ENCODE measurements at regions not wholly inside any gene's neighbourhood (a gene's known extent, or its start where the extent isn't known, plus 50 kb on each side); places are given as distances from the start of the nearest gene placed in this dataset.
"Not testable (repeated sequence)": the region's sequence is repeated elsewhere in the genome, so short reads cannot be mapped to it uniquely, and the experiment has no call there.

- Histone ChIP-seq H3K36me3 (no peaks in the 10 kb centered on the region), H3K27ac (no peak overlapping the region), H3K27me3 (no peaks in the 10 kb centered on the region), H3K9me3 (peaks cover 0 to 29% (median 0%) of the 10 kb centered on the region in 3 donors), H3K4me1 (no peaks in the 10 kb centered on the region), H3K4me3 (no peak overlapping the region)
- WGBS, 2 donors (ENCODE audit: low coverage in 1 of 2), result 76 to 80% methylated on average over 1 to 2 of the region's 2 CpGs
- TF ChIP-seq CTCF (IDR thresholded peaks at IDR 0.05), result no peak
- no peak for TF ChIP-seq POLR2A (IDR thresholded peaks at IDR 0.05)
- no peak for TF ChIP-seq POLR2AphosphoS5 (IDR thresholded peaks at IDR 0.05)
- no peak for TF ChIP-seq EP300 (IDR thresholded peaks at IDR 0.05)
- no peak for ATAC-seq
Measured at GRCh38 chr2:116979916-116980764, 834.4 kb upstream of the DDX18 start.

GRCh38 chr2:116987447-116987846 lies 827.0 kb upstream of the DDX18 start:
- Histone ChIP-seq H3K9me3 (peaks cover 0 to 14% (median 0%) of the 10 kb centered on the region in 3 donors), H3K27ac (no peak overlapping the region), H3K4me1 (no peaks in the 10 kb centered on the region), H3K4me3 (no peak overlapping the region), H3K36me3 (no peaks in the 10 kb centered on the region), H3K27me3 (no peaks in the 10 kb centered on the region)
- WGBS, 2 donors (ENCODE audit: low coverage in 1 of 2), result 80% methylated on average over 1 to 4 of the region's 4 CpGs
- ATAC-seq, result no peak
- TF ChIP-seq POLR2A (IDR thresholded peaks at IDR 0.05) (no peak), POLR2AphosphoS5 (IDR thresholded peaks at IDR 0.05) (no peak), EP300 (IDR thresholded peaks at IDR 0.05) (no peak), CTCF (IDR thresholded peaks at IDR 0.05) (no peak)

DNA sequence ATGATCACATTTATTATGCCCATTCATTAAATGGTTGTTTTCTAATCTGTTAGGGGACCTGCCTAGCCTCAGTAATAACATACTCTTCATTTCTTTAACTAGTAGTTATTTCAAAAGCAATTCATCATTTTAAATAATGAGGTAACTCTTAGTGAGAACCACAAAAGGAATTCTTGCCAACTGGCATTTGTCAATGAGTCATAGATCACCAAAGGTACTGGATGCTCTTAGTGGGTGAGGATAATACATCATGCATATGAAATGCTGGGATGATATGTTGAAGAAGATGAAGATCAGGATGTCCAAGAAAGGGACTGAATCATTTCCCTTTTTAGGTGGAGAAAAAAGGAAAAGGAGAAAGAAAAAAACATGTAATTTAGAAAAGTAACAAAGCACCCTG lies 826.2 kb upstream of the DDX18 start:
- Histone ChIP-seq H3K4me1 (no peaks in the 10 kb centered on the region), H3K9me3 (peaks cover 0 to 8% (median 0%) of the 10 kb centered on the region in 3 donors), H3K27me3 (no peaks in the 10 kb centered on the region), H3K4me3 (no peak overlapping the region), H3K36me3 (no peaks in the 10 kb centered on the region), H3K27ac (no peak overlapping the region)
- ATAC-seq, result no peak
- no peak for TF ChIP-seq POLR2A (IDR thresholded peaks at IDR 0.05)

GRCh38 chr2:117019357-117019756 lies 795.1 kb upstream of the DDX18 start:
- no peaks in the 10 kb centered on the region for H3K9me3 ChIP-seq
- no peak overlapping the region for H3K4me3 ChIP-seq
- H3K36me3 ChIP-seq, result no peaks in the 10 kb centered on the region
- no peaks in the 10 kb centered on the region for H3K4me1 ChIP-seq
- no peak overlapping the region for H3K27ac ChIP-seq
- WGBS, 2 donors (ENCODE audit: low coverage in 1 of 2), result 55 to 75% methylated on average over 1 of the region's 1 CpG
- no peak for ATAC-seq
- no peaks in the 10 kb centered on the region for H3K27me3 ChIP-seq
- no peak for TF ChIP-seq POLR2AphosphoS5 (IDR thresholded peaks at IDR 0.05)
- TF ChIP-seq CTCF (IDR thresholded peaks at IDR 0.05), result no peak

- Histone ChIP-seq H3K4me1 (no peaks in the 10 kb centered on the region), H3K36me3 (no peaks in the 10 kb centered on the region), H3K27me3 (no peaks in the 10 kb centered on the region), H3K9me3 (no peaks in the 10 kb centered on the region), H3K4me3 (no peak overlapping the region), H3K27ac (no peak overlapping the region)
- no peak for ATAC-seq
- no peak for TF ChIP-seq EP300 (IDR thresholded peaks at IDR 0.05)
- TF ChIP-seq CTCF (IDR thresholded peaks at IDR 0.05), result no peak
- no peak for TF ChIP-seq POLR2AphosphoS5 (IDR thresholded peaks at IDR 0.05)
- no peak for TF ChIP-seq POLR2A (IDR thresholded peaks at IDR 0.05)
- WGBS, 2 donors (ENCODE audit: low coverage in 1 of 2), result 93% methylated on average over 5 of the region's 6 CpGs; no CpG with 5 or more reads in 1 of the 2 donors
Measured at GRCh38 chr2:117027646-117028045, 786.8 kb upstream of the DDX18 start.

DNA sequence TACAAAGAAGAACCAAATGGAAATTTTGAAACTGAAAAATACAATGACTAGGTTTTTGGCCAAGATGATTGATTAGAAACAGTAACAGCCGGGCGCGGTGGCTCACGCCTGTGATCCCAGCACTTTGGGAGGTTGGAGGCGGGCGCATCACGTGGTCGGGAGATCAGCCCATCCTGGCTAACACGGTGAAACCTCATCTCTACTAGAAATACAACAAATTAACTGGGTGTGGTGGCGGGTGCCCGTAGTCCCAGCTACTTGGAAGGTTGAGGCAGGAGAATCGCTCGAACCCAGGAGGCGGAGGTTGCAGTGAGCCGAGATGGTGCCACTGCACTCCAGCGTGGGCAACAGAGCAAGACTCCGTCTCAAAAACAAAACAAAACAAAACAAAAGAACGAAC lies 785.8 kb upstream of the DDX18 start:
- H3K27ac ChIP-seq, H3K36me3 ChIP-seq, H3K4me3 ChIP-seq, H3K4me1 ChIP-seq, ATAC-seq, H3K27me3 ChIP-seq, H3K9me3 ChIP-seq: not testable (repeated sequence)
- 88 to 100% methylated on average over 4 to 17 of the region's 18 CpGs for WGBS, 2 donors (ENCODE audit: low coverage in 1 of 2)

All from gastroesophageal sphincter (tissue), 4 donors.